ENCODE measurements at regions not wholly inside any gene's neighbourhood (a gene's known extent, or its start where the extent isn't known, plus 50 kb on each side); places are given as distances from the start of the nearest gene placed in this dataset.

DNA sequence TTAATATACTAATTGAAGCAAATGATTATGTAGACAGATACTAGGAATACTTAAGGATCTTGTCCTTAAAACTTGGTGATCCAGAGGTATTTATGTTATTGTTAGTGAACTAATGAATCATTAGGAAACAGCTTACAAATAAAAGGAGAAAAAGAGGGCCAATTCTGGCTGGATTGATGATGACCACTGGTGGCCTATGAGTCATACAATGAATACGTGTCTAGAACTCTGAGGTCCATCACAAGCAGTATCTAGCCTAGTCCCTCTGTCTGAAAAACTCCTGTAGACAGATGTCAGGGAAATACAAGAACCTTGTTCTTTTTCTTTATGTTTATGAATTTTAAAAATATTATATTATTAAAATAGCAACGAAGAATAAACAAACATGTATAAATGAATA is 51.7 kb upstream of the RTL1 start:
- no peak for DNase-seq (ENCODE audit: low spot score)

DNA sequence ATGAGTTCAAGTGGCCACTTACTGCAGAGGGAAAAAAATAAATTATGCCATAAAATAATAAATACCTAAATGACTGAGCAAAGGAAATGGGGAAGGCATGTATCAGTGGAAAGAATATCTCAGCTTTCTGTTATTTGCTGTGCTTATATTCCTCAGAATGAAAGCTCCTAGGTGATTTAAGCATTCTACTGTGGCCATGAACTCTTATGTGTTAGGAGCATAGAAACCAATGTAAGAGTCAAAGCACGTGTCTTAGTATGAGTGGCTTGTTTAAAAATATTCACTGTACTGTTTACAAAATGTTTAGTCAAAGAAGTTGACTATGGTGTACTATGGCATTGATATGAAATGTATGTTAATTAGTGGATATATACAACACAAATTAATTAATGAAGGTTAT is 59.0 kb upstream of the RTL1 start:
- no peak for DNase-seq (ENCODE audit: low spot score)

DNA sequence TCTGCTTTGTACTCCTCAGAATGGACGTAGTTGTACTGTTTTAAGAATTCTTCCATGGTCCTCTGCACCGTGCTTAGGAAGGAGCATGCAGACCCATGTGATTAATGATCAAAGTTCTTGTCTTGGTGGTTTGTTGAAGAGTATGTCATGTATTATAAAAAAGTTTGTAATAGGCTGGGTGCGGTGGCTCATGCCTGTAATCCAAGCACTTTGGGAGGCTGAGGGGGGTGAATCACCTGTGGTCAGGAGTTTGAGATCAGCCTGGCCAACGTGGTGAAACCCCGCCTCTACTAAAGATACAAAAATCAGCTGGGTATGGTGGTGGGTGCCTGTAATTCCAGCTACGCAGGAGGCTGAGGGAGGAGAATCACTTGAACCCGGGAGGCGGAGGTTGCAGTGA is 61.8 kb upstream of the RTL1 start:
- no peak for DNase-seq (ENCODE audit: low spot score)

DNA sequence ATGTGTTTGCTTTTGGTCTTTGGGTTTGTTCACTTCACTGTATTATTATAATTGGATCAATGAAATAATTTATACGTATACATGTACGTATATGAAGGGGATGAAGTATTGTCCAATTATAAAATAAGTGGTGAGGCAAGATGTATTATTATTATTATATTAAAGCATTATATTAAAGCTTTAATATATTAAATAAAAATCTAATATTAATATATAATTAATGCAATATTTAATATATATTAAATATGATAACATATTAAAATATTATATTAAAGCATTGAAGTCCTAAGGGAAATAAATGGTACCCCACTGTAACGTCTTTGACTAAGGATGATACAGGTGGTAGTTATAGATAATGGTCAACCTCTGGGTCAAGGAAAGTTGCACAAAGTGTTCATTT is 63.7 kb upstream of the RTL1 start:
- DNase-seq (ENCODE audit: low spot score): no peak

DNA sequence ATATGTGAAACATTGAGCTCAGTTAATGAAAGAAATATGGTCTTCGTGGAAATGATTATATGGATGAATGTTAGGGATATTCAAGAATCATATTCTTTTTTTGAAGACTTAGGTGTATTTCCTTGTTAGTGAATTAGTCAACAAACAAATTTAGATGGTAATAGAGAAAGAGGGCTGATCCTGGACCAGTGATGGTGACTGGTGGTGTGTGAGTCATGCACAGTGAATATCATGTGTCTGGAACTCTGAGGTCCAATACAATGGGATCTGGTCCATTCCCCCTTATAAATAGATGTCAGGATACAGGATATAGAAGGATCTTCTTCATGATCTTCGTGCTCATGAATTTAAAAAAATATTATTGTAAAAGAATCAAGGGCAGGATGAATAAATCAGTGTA is 64.4 kb upstream of the RTL1 start:
- no peak for DNase-seq (ENCODE audit: low spot score)

DNA sequence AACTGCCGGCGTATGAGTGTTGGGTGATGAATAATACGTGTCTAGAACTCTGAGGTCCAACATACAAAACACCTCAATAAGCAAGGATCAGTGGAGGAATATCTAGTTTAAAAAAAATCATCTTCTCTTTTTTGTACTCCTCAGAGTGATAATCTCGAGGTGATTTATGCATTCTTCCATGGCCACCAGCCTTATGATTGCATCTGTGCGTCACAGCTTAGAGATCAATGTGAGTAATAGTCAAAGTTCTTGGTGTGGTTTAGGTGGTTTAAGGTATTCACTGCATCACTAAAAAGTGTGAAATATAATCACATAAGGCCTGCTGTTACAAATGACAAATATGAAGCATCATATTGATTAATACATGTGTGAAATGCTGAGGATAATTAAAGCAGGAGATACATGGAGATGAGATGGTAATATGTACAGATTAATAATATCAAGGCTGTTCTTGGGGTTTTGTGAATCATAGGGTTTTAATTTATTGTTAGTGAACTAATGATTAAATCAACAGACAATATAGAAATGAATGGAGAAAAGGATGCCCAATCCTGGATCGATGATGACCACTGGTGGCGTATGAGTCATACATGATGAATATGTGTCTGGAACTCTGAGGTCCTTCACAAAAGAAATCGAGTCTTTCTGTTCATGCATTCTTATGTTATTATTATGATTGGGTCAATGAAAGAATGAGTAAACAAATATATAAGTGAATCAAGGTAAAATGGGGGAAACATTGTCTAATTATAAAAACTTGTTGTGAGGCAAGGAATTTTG is 68.8 kb upstream of the RTL1 start:
- no peak for DNase-seq (ENCODE audit: low spot score)

DNA sequence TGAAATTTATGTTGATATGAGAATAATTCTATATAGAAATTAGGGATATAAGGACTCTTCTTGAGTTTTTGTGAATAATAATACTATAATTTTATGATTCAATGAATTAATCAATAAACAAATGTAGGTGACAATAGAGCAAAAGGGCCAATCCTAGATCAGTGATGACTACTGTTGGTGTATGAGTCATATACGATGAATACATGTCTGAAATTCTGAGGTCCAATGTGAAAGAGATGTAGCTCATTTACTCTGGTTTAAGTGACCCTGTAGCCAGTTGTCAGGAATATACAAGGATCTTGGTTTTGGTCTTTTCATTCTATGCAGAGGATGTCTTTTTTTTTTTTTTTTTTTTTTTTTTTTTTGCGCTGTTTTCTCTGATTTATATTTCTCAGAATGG is 72.1 kb upstream of the RTL1 start:
- no peak for DNase-seq (ENCODE audit: low spot score)

DNA sequence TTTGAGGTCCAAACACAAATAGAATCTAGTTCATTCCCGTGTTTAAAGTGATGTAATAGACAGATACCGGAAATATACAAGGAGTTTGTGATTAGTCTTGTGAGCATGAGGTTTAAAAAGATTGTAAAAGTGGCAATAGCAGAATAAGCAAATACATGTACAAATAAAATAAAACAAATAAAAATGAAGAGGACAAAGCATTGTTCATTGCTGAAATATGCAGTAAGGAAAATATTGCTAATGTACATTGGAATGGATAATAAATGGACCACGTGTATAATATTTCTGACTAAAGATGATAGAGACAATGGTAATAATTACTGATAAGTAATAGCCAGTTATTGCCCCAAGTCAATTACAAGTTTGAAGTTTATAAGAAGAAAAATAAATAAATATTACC is 75.6 kb upstream of the RTL1 start:
- no peak for DNase-seq (ENCODE audit: low spot score)

DNA sequence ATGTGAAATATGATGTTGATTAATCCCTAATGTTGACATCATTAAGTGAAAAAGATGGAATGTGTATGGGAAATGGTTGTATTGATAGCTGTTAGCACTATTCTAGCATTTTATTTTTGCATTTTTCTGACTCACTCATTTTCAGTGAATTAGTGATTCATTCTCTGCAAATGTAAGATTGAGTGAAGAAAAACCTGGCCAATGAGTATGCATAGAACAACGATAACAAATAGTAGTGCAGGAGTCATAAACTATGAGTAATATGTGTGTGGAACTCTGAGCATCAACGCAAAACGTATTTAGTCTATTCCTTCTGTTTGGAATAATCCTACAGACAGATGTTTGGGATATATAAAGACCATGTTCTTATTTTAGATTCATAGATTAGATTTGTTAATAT is 76.3 kb upstream of the RTL1 start:
- no peak for DNase-seq (ENCODE audit: low spot score)

DNA sequence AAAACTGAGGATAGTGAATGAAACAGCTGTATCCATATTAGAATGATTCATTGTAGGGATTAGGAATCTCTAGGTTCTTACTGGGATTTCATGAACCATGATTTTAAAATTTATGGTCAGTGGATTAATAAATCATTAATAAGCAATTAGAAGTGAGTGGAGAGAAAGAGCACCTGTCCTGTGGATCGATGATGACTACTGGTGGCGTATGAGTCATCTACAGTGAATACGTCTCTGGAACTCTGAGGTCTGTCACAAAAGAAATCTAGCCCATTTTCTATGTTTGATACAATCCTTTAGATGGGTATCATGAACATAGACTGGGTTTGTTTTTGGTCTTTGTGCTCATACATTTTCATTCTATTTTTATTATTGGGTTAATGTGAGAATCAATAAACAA is 77.3 kb upstream of the RTL1 start:
- no peak for DNase-seq (ENCODE audit: low spot score)

DNA sequence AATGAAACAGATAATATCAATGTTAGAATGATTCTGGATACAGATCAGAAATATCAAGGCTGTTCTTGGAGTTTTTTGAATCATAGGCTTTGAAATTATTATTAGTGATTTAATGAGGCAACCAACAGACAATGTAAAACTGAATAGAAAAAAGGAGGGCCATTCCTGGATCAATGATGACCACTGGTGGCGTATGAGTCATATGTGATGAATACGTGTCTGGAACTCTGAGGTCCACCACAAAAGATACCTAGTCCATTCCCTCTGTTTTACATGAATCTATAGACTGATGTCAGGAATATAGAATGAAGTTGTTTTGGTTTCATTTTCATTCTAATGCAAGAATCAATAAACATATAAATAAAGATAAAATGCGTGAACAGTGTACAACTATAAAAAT is 78.3 kb upstream of the RTL1 start:
- DNase-seq (ENCODE audit: low spot score): no peak

DNA sequence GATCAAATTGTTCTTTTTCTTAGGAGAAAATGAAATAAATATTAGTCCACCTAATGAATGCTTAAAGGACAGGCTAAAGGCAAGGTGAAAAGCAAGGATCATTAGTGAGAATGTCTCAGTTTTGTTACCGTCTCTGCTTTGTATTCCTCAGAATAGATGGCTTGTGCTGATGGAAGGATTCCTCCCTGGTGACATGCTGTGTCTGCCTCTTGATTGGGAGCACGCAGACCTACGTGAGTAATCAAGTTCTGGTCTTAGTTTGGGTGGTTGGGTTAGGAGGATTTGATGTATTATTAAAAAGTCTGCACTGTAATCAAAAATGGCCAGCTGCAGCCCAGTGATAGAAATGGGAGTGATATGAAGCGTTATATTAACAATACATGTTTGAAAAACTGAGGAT is 78.8 kb upstream of the RTL1 start:
- DNase-seq (ENCODE audit: low spot score): no peak

DNA sequence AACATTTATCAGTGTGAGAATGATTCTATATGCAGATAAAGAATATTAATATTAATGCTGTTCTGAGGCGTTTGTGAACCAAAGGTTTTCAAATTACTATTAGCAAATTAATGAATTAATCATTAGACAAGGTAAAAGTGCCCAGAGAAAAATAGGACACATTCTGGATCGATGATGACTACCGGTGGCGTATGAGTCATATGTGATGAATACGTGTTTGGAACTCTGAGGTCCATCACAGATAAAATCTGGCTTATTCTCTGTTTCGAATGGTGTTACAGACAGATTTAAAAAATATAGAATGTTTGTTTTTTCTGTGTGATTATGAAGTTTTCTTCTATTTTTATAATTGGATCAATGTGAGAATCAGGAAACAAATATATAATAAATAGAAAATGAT is 79.2 kb upstream of the RTL1 start:
- DNase-seq (ENCODE audit: low spot score): no peak

DNA sequence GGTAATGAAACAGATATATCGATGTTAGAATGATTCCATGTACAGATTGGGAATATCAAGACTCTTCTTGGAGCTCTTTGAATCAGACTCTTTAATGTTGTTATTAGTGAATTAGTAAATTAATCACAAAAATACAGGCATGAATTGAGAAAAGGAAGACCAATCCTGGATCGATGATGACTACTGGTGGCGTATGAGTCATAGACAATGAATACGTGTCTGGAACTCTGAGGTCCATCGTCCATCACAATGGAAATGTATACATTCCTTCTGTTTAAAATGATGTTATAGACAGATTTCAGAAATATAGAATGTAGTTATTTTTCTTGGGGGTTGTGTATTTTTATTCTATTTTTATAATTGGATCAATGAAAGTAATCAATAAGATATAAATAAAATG is 80.2 kb upstream of the RTL1 start:
- no peak for DNase-seq (ENCODE audit: low spot score)

DNA sequence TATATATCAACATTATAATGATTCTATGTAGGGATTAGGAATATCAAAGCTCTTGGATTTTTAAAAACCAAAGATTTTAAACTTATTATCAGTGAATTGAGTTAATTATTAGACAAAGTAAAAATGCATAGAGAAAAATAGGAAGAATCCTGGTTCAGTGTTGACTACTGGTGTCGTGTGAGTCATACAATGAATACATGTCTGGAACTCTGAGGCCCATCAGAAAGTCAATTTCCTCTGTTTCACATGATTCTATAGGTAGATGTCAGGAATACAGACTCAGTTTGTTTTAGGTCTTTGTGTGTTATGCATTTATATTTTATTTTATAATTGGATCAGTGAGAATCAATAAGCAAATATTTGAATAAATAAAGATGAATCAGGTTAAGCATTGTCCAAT is 84.5 kb upstream of the RTL1 start:
- no peak for DNase-seq (ENCODE audit: low spot score)

DNA sequence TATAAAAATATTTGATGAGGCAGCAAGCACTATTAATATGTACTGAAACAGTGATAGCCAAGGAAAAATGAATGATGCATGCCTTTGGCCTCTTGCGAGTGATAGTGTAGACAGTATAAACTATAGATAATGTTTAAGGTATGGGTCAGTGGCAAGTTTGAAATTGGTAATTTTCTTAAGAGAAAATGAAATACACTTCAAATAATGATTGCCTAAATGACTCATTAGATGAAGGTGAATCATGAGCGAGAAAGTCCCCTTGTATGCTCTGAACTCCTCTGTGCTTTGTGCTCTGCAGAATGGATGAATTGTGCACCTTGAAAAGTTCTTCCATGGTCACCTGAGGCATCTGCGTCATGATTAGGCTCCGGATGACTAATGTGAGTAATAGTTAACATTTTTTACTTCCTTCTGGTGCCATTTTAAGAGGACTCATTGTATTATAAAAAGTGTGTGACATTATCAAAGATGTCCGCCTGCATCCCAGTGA is 84.9 kb upstream of the RTL1 start:
- DNase-seq (ENCODE audit: low spot score): no peak

DNA sequence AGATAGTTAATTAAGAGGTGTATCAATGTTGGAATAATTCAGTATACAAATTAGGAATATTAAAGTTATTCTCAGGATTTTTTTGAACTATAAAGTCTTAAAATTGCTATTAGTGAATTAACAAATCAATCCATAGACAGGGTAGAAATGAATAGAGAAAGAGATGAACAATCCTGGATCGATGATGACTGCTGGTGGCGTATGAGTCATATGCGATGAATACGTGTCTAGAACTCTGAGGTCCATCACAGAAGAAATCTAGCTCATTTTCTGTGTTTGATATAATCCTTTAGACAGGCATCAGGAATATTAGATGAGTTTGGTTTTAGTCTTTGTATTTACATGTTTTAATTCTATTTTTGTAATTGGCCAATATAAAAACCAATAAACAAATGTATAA is 85.4 kb upstream of the RTL1 start:
- DNase-seq (ENCODE audit: low spot score): no peak

DNA sequence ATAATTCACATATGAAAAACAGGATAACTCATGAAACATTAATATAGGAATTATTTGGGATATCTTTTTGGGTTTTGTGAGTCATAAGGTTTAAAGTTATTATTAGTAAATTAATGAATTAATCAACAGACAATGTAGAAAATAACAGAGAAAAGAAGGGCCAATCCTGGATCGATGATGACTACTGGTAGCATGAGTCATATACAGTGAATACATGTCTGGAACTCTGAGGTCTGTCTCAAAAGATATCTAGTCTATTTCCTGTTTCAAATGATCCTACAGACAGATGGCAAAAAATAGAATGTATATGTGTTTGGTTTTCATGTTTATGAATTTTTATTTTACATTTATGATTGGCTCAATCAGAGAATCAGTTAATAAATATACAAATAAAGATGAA is 86.4 kb upstream of the RTL1 start:
- DNase-seq (ENCODE audit: low spot score): no peak

DNA sequence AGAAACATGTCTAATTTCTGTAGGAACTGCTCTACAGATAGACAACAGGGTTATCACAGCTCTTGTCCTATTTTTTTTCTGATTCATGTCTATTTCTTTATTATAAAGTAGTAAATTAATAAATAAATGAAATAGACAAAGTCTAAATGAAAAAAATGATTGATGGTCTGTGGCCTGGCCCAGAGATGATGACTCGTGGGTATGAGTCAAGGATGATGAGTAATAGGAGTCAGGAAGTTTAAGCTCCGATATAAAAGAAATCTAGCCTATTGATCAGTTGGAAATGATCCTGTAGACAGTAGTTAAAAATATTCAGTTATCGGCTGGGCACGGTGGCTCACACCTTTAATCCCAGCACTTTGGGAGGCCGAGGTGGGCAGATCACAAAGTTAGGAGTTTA is 90.6 kb upstream of the RTL1 start:
- no peak for DNase-seq (ENCODE audit: low spot score)

DNA sequence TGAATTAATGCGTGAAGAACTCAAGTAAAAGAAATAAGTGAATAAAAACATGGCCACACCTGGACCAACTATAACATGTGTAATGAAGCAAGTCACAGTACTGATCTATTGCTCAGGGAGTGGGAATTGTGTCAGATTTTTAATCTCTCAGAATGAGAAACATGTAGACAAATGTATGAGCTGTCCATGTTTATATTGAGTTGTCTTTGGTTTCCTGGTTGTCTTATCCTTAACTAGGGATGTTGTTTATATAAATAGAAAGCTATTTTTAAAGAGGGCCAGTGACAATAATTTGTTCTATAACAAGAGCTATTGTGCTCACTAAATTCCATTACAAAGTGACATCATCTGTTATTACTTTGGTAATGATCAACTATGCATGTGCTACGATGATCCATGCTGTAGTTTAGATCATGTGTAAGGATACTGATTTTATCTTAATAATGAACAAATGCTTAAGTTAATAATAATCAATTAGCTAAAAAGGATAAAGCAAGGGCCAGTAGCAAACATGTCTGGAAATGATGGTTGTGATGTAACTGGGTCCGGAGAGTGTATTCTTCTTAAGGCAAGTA is 91.3 kb upstream of the RTL1 start:
- no peak for DNase-seq (ENCODE audit: low spot score)

DNA sequence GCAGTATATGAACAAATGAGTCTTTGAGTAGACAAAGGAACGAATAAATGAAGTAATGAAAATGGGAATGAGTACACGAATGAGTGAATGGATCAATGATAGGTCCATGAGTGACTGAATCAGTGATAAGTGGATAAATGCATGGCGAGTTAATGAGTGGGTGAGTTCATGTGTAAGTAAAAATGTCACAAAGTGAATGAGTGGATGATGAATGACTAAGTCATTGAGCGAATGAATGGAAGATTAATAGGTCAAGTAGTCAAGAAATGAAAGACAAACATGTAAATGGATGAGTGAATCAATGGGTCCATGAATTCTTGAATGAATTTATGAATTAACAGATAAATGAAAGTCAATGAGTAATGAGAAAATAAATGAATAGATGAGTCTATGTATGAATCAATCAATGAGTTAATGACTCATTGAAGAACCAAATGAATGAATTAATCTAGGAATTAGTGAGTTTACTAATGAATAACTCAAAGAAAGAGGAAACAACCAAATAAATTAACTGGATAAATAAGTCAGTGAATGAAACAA is 97.3 kb upstream of the RTL1 start:
- no peak for DNase-seq (ENCODE audit: low spot score)

DNA sequence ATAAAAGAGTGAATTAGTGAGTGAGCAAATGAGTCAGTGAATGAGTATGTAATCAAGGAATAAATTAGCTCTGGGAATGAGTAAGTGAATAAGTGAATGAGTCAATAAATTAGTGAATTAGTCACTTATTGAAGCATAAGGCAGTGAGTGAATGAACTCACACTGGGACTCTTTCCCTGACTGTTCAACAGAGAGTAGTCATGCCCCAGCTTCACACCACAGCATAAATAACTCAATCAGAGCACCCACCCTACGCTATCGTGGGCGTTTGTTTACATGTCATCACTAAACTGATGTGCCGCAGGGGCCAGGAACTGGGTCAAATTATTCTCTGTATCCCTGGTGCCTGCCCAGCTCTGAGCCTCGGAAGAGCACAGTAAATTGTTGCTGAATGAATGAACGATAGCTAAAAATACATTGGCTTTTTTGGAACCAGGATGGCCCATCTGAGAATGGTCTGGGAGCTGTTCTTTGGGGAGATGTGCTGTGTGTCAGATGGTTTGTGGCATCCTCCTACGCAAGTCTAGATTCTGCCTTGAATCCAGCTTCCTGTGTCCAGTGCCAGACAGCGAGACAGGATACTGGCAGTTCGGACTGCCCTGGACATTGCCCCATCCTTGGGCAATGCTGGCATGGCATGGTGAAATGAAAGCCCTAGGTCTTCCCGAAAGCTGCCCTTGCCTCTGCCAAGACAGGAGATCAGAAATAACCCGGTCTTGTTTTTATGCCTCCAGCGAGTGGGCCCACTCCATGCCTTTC is 98.0 kb upstream of the RTL1 start:
- DNase-seq (ENCODE audit: low spot score): no peak

DNA sequence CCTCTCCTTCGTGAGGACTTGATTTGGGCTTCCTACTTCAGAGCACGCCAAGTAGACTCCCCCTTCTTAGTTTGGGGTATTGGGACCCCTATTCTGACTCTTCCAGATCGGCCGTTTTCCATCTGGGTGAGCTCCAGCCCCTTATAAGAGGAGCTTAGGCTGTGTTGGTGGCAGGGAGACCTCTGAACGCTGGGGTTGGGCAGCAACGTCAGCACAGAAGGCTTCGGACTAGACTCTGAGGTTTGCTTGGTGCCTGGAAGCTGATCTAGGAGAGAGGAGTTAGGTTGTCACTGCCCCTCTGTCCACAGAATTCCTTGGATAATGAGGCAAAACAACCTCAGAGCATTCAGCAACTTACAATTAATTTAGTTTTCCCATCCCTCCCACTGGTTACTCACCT is 99.2 kb upstream of the RTL1 start:
- no peak for DNase-seq (ENCODE audit: low spot score)

All from hematopoietic multipotent progenitor cell treated with erythropoietin and hydrocortisone succinate and interleukin-3 and kit ligand, for 15 days (in vitro differentiated cells).